ENCODE measurements at regions not wholly inside any gene's neighbourhood (a gene's known extent, or its start where the extent isn't known, plus 50 kb on each side); places are given as distances from the start of the nearest gene placed in this dataset.

DNA sequence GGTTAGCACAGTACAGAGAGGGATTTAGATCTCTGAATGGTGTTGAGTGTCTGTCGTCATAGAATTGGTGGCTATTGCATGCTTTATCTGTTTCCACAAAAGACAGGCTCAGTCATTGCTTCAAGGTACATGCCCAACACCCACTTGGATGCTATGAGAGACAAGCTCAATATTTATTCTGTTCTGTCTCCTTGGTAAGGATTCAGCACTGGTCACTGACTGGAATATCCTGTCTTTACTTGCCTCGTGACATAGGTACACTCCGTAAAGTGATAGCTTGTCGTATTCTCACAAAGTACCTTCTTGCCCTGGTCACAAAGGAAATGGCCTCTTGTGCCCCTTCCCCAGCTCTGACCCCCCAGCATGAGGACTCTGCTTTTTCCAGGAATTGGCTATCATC is 72.8 kb upstream of the CTNNB1 start:
- H3K27ac Mint-ChIP-seq (ENCODE audit: unreplicated experiment), result no peak overlapping the region
- intact Hi-C loops (cut with micrococcal nuclease; ENCODE audit: unreplicated experiment), result no loop called here
- H3K4me3 Mint-ChIP-seq (ENCODE audit: low read depth, unreplicated experiment), result no peak overlapping the region
- no peak for DNase-seq
- peaks cover 28% of the 10 kb centered on the region for H3K27me3 Mint-ChIP-seq (ENCODE audit: unreplicated experiment)
- CTCF ChIA-PET, result no interaction called here
- BruUV-seq (replicated peaks), result no TSS peak
- no peaks in the 10 kb centered on the region for H3K4me1 Mint-ChIP-seq (ENCODE audit: low read depth, unreplicated experiment)
- H3K9me3 Mint-ChIP-seq (ENCODE audit: low read depth, unreplicated experiment), result peaks cover 6% of the 10 kb centered on the region
- H3K36me3 Mint-ChIP-seq (ENCODE audit: insufficient read depth, unreplicated experiment), result no peaks in the 10 kb centered on the region
- TF ChIP-seq, protein P1, sequence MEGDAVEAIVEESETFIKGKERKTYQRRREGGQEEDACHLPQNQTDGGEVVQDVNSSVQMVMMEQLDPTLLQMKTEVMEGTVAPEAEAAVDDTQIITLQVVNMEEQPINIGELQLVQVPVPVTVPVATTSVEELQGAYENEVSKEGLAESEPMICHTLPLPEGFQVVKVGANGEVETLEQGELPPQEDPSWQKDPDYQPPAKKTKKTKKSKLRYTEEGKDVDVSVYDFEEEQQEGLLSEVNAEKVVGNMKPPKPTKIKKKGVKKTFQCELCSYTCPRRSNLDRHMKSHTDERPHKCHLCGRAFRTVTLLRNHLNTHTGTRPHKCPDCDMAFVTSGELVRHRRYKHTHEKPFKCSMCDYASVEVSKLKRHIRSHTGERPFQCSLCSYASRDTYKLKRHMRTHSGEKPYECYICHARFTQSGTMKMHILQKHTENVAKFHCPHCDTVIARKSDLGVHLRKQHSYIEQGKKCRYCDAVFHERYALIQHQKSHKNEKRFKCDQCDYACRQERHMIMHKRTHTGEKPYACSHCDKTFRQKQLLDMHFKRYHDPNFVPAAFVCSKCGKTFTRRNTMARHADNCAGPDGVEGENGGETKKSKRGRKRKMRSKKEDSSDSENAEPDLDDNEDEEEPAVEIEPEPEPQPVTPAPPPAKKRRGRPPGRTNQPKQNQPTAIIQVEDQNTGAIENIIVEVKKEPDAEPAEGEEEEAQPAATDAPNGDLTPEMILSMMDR (IDR thresholded peaks at IDR 0.05; ENCODE audit: unreplicated experiment), result no peak

DNA sequence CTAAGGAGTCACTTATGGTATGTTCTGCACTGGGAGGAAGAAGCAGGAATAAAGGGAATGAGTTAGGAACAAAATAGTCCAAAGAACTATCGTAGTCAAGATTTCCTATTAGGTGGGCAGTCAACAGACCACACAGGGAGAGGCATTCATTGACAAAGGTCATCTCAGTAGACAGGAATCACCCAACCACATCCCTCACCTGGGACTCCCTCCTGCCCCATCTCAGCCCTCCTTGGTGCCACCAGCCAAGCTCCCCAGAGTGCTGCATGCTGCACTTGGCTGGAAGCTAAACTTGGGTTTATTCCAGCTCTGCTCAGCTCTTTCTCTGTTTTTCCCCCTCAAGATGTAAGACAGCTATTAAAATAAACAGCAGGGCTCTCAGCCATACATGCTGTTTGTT is 72.3 kb upstream of the CTNNB1 start:
- CTCF ChIA-PET, result no interaction called here
- no peak overlapping the region for H3K4me3 Mint-ChIP-seq (ENCODE audit: low read depth, unreplicated experiment)
- BruUV-seq (replicated peaks), result no TSS peak
- no peak for DNase-seq
- intact Hi-C loops (cut with micrococcal nuclease; ENCODE audit: unreplicated experiment), result no loop called here
- TF ChIP-seq, protein P1 (IDR thresholded peaks at IDR 0.05; ENCODE audit: unreplicated experiment), result no peak
- no peaks in the 10 kb centered on the region for H3K36me3 Mint-ChIP-seq (ENCODE audit: insufficient read depth, unreplicated experiment)
- H3K9me3 Mint-ChIP-seq (ENCODE audit: low read depth, unreplicated experiment), result peaks cover 6% of the 10 kb centered on the region
- H3K27me3 Mint-ChIP-seq (ENCODE audit: unreplicated experiment), result peaks cover 25% of the 10 kb centered on the region
- no peak overlapping the region for H3K27ac Mint-ChIP-seq (ENCODE audit: unreplicated experiment)
- no peaks in the 10 kb centered on the region for H3K4me1 Mint-ChIP-seq (ENCODE audit: low read depth, unreplicated experiment)

DNA sequence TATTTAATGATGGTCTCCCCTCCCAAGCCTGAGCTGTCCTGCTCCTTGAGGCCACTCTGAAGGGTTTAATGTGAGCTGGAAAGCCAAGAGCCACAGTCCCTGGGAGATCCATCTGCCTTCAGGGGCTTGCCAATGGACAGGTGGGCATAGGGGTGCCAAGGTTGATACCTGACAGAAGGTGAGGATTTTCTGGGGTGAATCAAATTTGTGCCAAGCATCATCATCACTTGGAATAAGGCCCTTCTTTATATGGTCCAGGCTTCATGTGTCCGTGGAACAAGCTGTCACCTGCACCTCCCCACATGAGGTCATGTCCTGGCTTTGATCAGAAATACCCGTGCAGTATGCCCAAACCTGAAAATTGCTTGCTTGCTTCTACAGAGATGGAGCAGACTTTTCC is 71.9 kb upstream of the CTNNB1 start:
- peaks cover 25% of the 10 kb centered on the region for H3K27me3 Mint-ChIP-seq (ENCODE audit: unreplicated experiment)
- intact Hi-C loops (cut with micrococcal nuclease; ENCODE audit: unreplicated experiment), result no loop called here
- BruUV-seq (replicated peaks), result no TSS peak
- DNase-seq, result no peak
- TF ChIP-seq, protein P1 (IDR thresholded peaks at IDR 0.05; ENCODE audit: unreplicated experiment), result no peak
- no peaks in the 10 kb centered on the region for H3K4me1 Mint-ChIP-seq (ENCODE audit: low read depth, unreplicated experiment)
- peaks cover 6% of the 10 kb centered on the region for H3K9me3 Mint-ChIP-seq (ENCODE audit: low read depth, unreplicated experiment)
- CTCF ChIA-PET, result no interaction called here
- H3K4me3 Mint-ChIP-seq (ENCODE audit: low read depth, unreplicated experiment), result no peak overlapping the region
- no peak overlapping the region for H3K27ac Mint-ChIP-seq (ENCODE audit: unreplicated experiment)
- H3K36me3 Mint-ChIP-seq (ENCODE audit: insufficient read depth, unreplicated experiment), result no peaks in the 10 kb centered on the region

DNA sequence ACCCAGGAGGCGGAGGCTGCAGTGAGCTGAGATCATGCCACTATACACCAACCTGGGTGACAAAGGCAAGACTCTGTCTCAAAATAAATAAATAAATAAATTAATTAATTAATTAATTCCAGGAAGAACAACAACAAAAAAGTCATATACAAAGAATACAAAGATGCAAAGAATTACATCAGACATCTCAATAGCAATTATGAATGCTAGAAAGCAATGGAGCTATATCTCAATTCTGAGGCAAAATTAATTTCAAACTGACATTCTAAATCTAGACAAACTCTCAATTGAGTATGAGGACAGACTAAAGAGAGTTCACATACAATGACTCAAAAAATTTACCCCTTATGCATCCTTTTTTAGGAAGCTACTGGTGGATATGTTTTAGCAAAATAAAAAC is 69.6 kb upstream of the CTNNB1 start:
- H3K27ac Mint-ChIP-seq (ENCODE audit: unreplicated experiment), result no peak overlapping the region
- CTCF ChIA-PET, result no interaction called here
- DNase-seq, result no peak
- H3K27me3 Mint-ChIP-seq (ENCODE audit: unreplicated experiment), result peaks cover 32% of the 10 kb centered on the region
- H3K9me3 Mint-ChIP-seq (ENCODE audit: low read depth, unreplicated experiment), result peaks cover 6% of the 10 kb centered on the region
- no peaks in the 10 kb centered on the region for H3K36me3 Mint-ChIP-seq (ENCODE audit: insufficient read depth, unreplicated experiment)
- TF ChIP-seq, protein P1 (IDR thresholded peaks at IDR 0.05; ENCODE audit: unreplicated experiment), result no peak
- no peaks in the 10 kb centered on the region for H3K4me1 Mint-ChIP-seq (ENCODE audit: low read depth, unreplicated experiment)
- intact Hi-C loops (cut with micrococcal nuclease; ENCODE audit: unreplicated experiment), result no loop called here
- no peak overlapping the region for H3K4me3 Mint-ChIP-seq (ENCODE audit: low read depth, unreplicated experiment)
- no TSS peak for BruUV-seq (replicated peaks)

DNA sequence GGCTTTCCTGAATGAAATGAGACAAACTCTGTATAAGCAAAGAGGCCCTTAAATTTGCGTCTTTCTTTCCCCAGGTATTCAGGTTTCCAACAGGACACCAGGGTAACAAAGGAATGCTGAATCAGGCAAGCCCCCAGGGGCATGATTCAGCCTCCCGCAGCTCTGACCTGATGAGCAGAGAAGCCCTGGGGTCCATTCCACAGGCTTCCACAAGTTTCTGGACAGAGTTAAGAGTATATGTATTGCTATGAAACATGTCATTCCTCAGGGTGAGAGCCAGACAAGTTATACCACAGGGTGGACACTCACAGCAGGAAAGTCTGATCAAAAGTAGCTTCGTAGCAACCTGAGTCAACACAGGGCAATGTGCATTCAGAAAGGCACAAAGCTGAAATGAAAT is 68.1 kb upstream of the CTNNB1 start:
- Mint-ChIP-seq H3K4me3 (ENCODE audit: low read depth, unreplicated experiment) (no peak overlapping the region), H3K27me3 (ENCODE audit: unreplicated experiment) (peaks cover 21% of the 10 kb centered on the region), H3K27ac (ENCODE audit: unreplicated experiment) (no peak overlapping the region), H3K9me3 (ENCODE audit: low read depth, unreplicated experiment) (peaks cover 6% of the 10 kb centered on the region), H3K36me3 (ENCODE audit: insufficient read depth, unreplicated experiment) (no peaks in the 10 kb centered on the region), H3K4me1 (ENCODE audit: low read depth, unreplicated experiment) (no peaks in the 10 kb centered on the region)
- CTCF ChIA-PET, result no interaction called here
- DNase-seq, result no peak
- BruUV-seq (replicated peaks), result no TSS peak
- TF ChIP-seq, protein P1 (IDR thresholded peaks at IDR 0.05; ENCODE audit: unreplicated experiment), result no peak
- intact Hi-C loops (cut with micrococcal nuclease; ENCODE audit: unreplicated experiment), result no loop called here

Data from Calu3 (cell line).